CD4-positive, alpha-beta T cell (primary cell): ENCODE measurements at regions not wholly inside any gene's neighbourhood (a gene's known extent, or its start where the extent isn't known, plus 50 kb on each side); places are given as distances from the start of the nearest gene placed in this dataset.

ENCODE experiments used
- ATAC-seq: fragments of 200-7000 bp; cut with Tn5 transposase; one replicate; pipeline ENCODE4 v1.10.0; 2022; ENCODE audit warnings: mild to moderate bottlenecking; ENCODE audit not compliant: poor library complexity
- CTCF ChIA-PET: fragments of 350-600 bp; sonication (Branson Sonifier 250); formaldehyde crosslinking; loops from one replicate; lab custom pipeline; 2021; ENCODE audit warnings: antibody characterized with exemption, inconsistent platforms; lab: Charles Lee
- POLR2A ChIA-PET: fragments of 350-600 bp; sonication (Branson Sonifier 250); formaldehyde crosslinking; loops from one replicate; lab custom pipeline; 2021; ENCODE audit warnings: antibody characterized with exemption, inconsistent platforms; lab: Charles Lee
- DNase-seq, 14 experiments: peaks; one replicate each; pipeline ENCODE4 v3.0.0-alpha.2; 2013 to 2020; ENCODE audit warnings: mixed read lengths in 2 of 14
- H3K27ac ChIP-seq, 2 donors: one replicate each; pipeline versions ENCODE4 v1.5.1 to v1.7.0; 2013; ENCODE audit warnings: low read length in 2 of 2, low read depth in 1 of 2, mild to moderate bottlenecking in 1 of 2
- H3K27me3 ChIP-seq, 2 experiments: 1 replicate in 1 of 2; 2 replicates in 1 of 2; pipeline versions ENCODE4 v1.6.1 to v1.7.0; 2013; ENCODE audit warnings: low read length in 2 of 2, control low read depth in 1 of 2, mild to moderate bottlenecking in 1 of 2, moderate library complexity in 1 of 2; ENCODE audit not compliant: insufficient read depth in 2 of 2, control insufficient read depth in 1 of 2
- H3K36me3 ChIP-seq: one replicate; pipeline ENCODE4 v1.6.1; 2013; ENCODE audit warnings: low read length, control low read depth; ENCODE audit not compliant: insufficient read depth
- H3K4me1 ChIP-seq: one replicate; pipeline ENCODE4 v1.6.1; 2013; ENCODE audit warnings: low read length, control low read depth; ENCODE audit not compliant: insufficient read depth
- H3K4me3 ChIP-seq: one replicate; pipeline ENCODE4 v1.5.1; 2013; ENCODE audit warnings: mild to moderate bottlenecking, low read length, moderate library complexity
- H3K9me3 ChIP-seq, 2 experiments: 1 replicate in 1 of 2; 2 replicates in 1 of 2; pipeline versions ENCODE4 v1.6.1 to v1.7.0; 2013; ENCODE audit warnings: low read length in 2 of 2, mild to moderate bottlenecking in 2 of 2, control low read depth in 1 of 2, moderate library complexity in 1 of 2; ENCODE audit not compliant: control insufficient read depth in 1 of 2, insufficient read depth in 1 of 2
- H3K27ac Mint-ChIP-seq: one replicate; pipeline ENCODE4 v1.8.0; 2020; ENCODE audit warnings: mixed read lengths
- H3K27me3 Mint-ChIP-seq: one replicate; pipeline ENCODE4 v1.8.0; 2021; ENCODE audit warnings: mixed read lengths
- H3K36me3 Mint-ChIP-seq: one replicate; pipeline ENCODE4 v1.8.0; 2021; ENCODE audit warnings: low read depth, mixed read lengths
- H3K4me1 Mint-ChIP-seq: one replicate; pipeline ENCODE4 v1.8.0; 2021; ENCODE audit warnings: low read depth, mixed read lengths
- H3K4me3 Mint-ChIP-seq: one replicate; pipeline ENCODE4 v1.8.0; 2020; ENCODE audit warnings: mild to moderate bottlenecking, mixed read lengths
- H3K9me3 Mint-ChIP-seq: one replicate; pipeline ENCODE4 v1.8.0; 2020; ENCODE audit warnings: mixed read lengths
- CTCF ChIP-seq: fragments of 200-600 bp; IDR thresholded peaks from one replicate; pipeline ENCODE4 v1.8.0; 2022; ENCODE audit warnings: antibody characterized with exemption, mild to moderate bottlenecking
- intact Hi-C, 2 experiments: fragments of 100-400 bp; cut with DNase I in 1 of 2; cut with micrococcal nuclease in 1 of 2; formaldehyde crosslinking; loops; one replicate each; pipeline versions ENCODE4 v1.15.1 to v1.9.0; 2023 to 2025; cut with DNase I, micrococcal nuclease

GRCh38 chr22:49603016-49603415, 224.7 kb downstream of the BRD1 start:
- CTCF ChIA-PET = no interaction called here
- no peaks in the 10 kb centered on the region for H3K27me3 Mint-ChIP-seq
- POLR2A ChIA-PET = no interaction called here
- TF ChIP-seq CTCF = no peak
- H3K4me3 Mint-ChIP-seq = no peak overlapping the region
- peaks cover 8% of the 10 kb centered on the region for H3K9me3 Mint-ChIP-seq
- H3K27ac ChIP-seq = no peak overlapping the region
- H3K4me3 ChIP-seq = no peak overlapping the region
- peaks cover 16% of the 10 kb centered on the region for H3K4me1 Mint-ChIP-seq
- intact Hi-C loops = no loop called here
- H3K27ac Mint-ChIP-seq = no peak overlapping the region
- peaks cover 48% of the 10 kb centered on the region for H3K36me3 Mint-ChIP-seq
- H3K36me3 ChIP-seq = peaks cover 7% of the 10 kb centered on the region
- peaks cover 16% of the 10 kb centered on the region for H3K4me1 ChIP-seq
- DNase-seq = no peak
- H3K27me3 ChIP-seq = no peaks in the 10 kb centered on the region
- peaks cover 14 to 30% of the 10 kb centered on the region in 2 experiments for H3K9me3 ChIP-seq
- no peak for ATAC-seq

GRCh38 chr22:49602481-49602880, 225.2 kb downstream of the BRD1 start:
- peaks cover 42% of the 10 kb centered on the region for H3K36me3 Mint-ChIP-seq
- no peaks in the 10 kb centered on the region for H3K27me3 Mint-ChIP-seq
- TF ChIP-seq CTCF = no peak
- ChIA-PET CTCF (no interaction called here), POLR2A (no interaction called here)
- no peak overlapping the region for H3K27ac Mint-ChIP-seq
- intact Hi-C loops = no loop called here
- H3K36me3 ChIP-seq = peaks cover 7% of the 10 kb centered on the region
- peaks cover 8% of the 10 kb centered on the region for H3K9me3 Mint-ChIP-seq
- H3K4me3 ChIP-seq = no peak overlapping the region
- H3K27ac ChIP-seq = no peak overlapping the region
- H3K27me3 ChIP-seq = no peaks in the 10 kb centered on the region
- peaks cover 16% of the 10 kb centered on the region for H3K4me1 Mint-ChIP-seq
- ATAC-seq (no peak), DNase-seq (no peak)
- H3K4me3 Mint-ChIP-seq = no peak overlapping the region
- peaks cover 16% of the 10 kb centered on the region for H3K4me1 ChIP-seq
- H3K9me3 ChIP-seq = peaks cover 14 to 24% of the 10 kb centered on the region in 2 experiments

- H3K36me3 Mint-ChIP-seq = peaks cover 35% of the 10 kb centered on the region
- intact Hi-C loops = no loop called here
- ChIA-PET POLR2A (no interaction called here), CTCF (no interaction called here)
- H3K27ac Mint-ChIP-seq = no peak overlapping the region
- no peak overlapping the region for H3K27ac ChIP-seq
- H3K9me3 Mint-ChIP-seq = peaks cover 8% of the 10 kb centered on the region
- peak in 1 of 14 experiments; percentile 25 for DNase-seq
- no peak overlapping the region for H3K4me3 Mint-ChIP-seq
- no peak for ATAC-seq
- peaks cover 16% of the 10 kb centered on the region for H3K4me1 ChIP-seq
- H3K27me3 ChIP-seq = no peaks in the 10 kb centered on the region
- H3K9me3 ChIP-seq = peaks cover 14 to 23% of the 10 kb centered on the region in 2 experiments
- H3K4me1 Mint-ChIP-seq = peaks cover 16% of the 10 kb centered on the region
- H3K27me3 Mint-ChIP-seq = no peaks in the 10 kb centered on the region
- TF ChIP-seq CTCF = no peak
- H3K4me3 ChIP-seq = no peak overlapping the region
- H3K36me3 ChIP-seq = peaks cover 7% of the 10 kb centered on the region
These were observed 225.9 kb downstream of the BRD1 start for GRCh38 chr22:49601614-49602321.
